Muscle of leg (tissue), 3 donors: ENCODE measurements at regions not wholly inside any gene's neighbourhood (a gene's known extent, or its start where the extent isn't known, plus 50 kb on each side); places are given as distances from the start of the nearest gene placed in this dataset.
"Not testable (repeated sequence)": the region's sequence is repeated elsewhere in the genome, so short reads cannot be mapped to it uniquely, and the experiment has no call there.

Source experiments
- DNase-seq: peaks from one replicate; pipeline ENCODE4 v3.0.0; 2013
- H3K27ac ChIP-seq: one replicate; pipeline ENCODE4 v1.5.1; 2013; ENCODE audit warnings: mild to moderate bottlenecking, low read length, control low read depth
- H3K27me3 ChIP-seq: one replicate; pipeline ENCODE4 v1.6.1; 2013; ENCODE audit warnings: low read length; ENCODE audit not compliant: control insufficient read depth, insufficient read depth
- H3K36me3 ChIP-seq: one replicate; pipeline ENCODE4 v1.6.1; 2013; ENCODE audit warnings: low read length; ENCODE audit not compliant: control insufficient read depth, insufficient read depth
- H3K4me1 ChIP-seq: one replicate; pipeline ENCODE4 v1.6.1; 2013; ENCODE audit warnings: low read length; ENCODE audit not compliant: control insufficient read depth, insufficient read depth
- H3K4me3 ChIP-seq: one replicate; pipeline ENCODE4 v1.5.1; 2013; ENCODE audit warnings: low read length, control low read depth
- H3K9me3 ChIP-seq: replicated peaks from 2 replicates; pipeline ENCODE4 v1.6.1; 2013; ENCODE audit warnings: low read depth, low read length; ENCODE audit not compliant: control insufficient read depth
- WGBS: methylation state at CpG from one replicate; pipeline ENCODE4 v1.1.5; 2013; ENCODE audit warnings: missing lambda C conversion rate; ENCODE audit not compliant: insufficient coverage; 5-methylcytosine and 5-hydroxymethylcytosine counted together

DNA sequence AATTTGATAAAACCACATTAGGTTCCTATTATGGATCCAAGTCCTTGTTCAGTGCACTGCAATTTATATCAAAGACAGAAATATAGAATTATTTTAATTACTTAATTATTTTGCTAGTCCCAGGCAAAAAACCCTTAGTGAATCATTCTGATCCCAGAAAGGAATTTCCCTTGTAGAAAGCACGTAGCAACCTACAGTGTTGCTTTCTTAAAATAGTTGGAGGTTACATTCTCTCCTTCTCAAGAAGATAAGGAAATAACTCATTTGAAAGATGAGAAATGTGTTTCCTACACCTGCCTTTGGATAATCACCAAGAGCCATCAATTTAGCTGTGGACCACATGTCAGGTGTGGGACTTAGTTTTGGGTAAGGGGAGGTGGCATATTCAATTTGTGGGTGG lies 434.9 kb downstream of the SHISA9 start:
- no peak for DNase-seq
- no peaks in the 10 kb centered on the region for H3K27me3 ChIP-seq
- no peak overlapping the region for H3K27ac ChIP-seq
- no peaks in the 10 kb centered on the region for H3K36me3 ChIP-seq
- H3K4me3 ChIP-seq, result no peak overlapping the region
- no CpG with 5 or more reads among the region's 1 CpG for WGBS
- no peaks in the 10 kb centered on the region for H3K4me1 ChIP-seq
- no peaks in the 10 kb centered on the region for H3K9me3 ChIP-seq

- not testable (repeated sequence) for H3K27me3 ChIP-seq, H3K4me1 ChIP-seq, H3K9me3 ChIP-seq, H3K4me3 ChIP-seq, H3K27ac ChIP-seq, DNase-seq, H3K36me3 ChIP-seq
- 43% methylated on average over 1 of the region's 6 CpGs for WGBS
Observed at GRCh38 chr16:13336907-13337881, 435.8 kb downstream of the SHISA9 start.

DNA sequence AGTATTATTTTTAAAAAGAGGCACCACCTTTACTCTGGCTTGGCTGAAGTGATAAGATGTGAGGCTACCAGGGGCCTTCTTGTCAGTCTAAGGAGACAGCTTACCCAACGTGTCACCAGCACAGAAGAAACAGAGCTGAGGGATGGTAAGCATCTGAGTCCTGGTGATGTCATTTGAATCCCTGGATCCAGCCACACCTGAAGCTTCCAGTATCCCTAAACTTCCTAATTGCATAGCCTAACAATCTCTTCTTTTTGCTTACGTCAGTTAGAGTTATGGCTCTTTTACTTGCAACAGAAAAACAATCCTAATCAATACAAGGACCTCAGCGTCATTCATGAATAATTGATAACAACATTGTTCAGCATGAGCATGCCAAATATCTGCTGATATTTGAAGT lies 436.6 kb downstream of the SHISA9 start:
- no peak overlapping the region for H3K27ac ChIP-seq
- H3K4me3 ChIP-seq, result no peak overlapping the region
- no CpG with 5 or more reads among the region's 3 CpGs for WGBS
- H3K27me3 ChIP-seq, result no peaks in the 10 kb centered on the region
- no peaks in the 10 kb centered on the region for H3K9me3 ChIP-seq
- H3K36me3 ChIP-seq, result no peaks in the 10 kb centered on the region
- no peak for DNase-seq
- no peaks in the 10 kb centered on the region for H3K4me1 ChIP-seq

- WGBS, result 80% methylated on average over 2 of the region's 3 CpGs
- Histone ChIP-seq H3K4me3 (no peak overlapping the region), H3K27me3 (no peaks in the 10 kb centered on the region)
Observed at GRCh38 chr16:13342675-13343074, 441.3 kb downstream of the SHISA9 start.

GRCh38 chr16:13344001-13344400 lies 442.6 kb downstream of the SHISA9 start:
- Histone ChIP-seq H3K4me1 (no peaks in the 10 kb centered on the region), H3K4me3 (no peak overlapping the region), H3K9me3 (no peaks in the 10 kb centered on the region), H3K27me3 (no peaks in the 10 kb centered on the region), H3K27ac (no peak overlapping the region), H3K36me3 (no peaks in the 10 kb centered on the region)
- WGBS, result no CpG with 5 or more reads among the region's 2 CpGs
- DNase-seq, result no peak

More at GRCh38 chr16:13342675-13343074, 441.3 kb downstream of the SHISA9 start:
- no peaks in the 10 kb centered on the region for H3K4me1 ChIP-seq
- H3K27ac ChIP-seq, result no peak overlapping the region
- H3K36me3 ChIP-seq, result no peaks in the 10 kb centered on the region
- H3K9me3 ChIP-seq, result no peaks in the 10 kb centered on the region
- DNase-seq, result no peak

DNA sequence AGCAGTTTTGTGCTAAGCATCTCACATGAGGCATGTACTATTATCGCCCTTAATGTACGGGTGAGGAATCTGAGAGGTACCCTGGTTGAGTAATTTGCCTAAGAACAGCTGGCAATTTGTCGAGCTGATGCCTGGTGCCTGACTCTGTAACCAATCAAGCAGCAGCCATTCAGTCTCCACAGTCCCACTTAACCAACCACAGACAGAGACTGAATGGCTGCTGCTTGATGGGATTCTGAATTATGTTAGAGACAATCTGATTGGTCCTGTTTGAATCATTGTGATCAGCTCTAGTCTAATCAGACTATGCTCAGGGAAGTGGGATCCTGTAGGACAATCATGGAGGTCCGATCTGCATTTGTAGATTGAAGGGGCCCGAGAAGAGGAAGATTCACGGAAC lies 447.0 kb downstream of the SHISA9 start:
- WGBS, result 83% methylated on average over 2 of the region's 6 CpGs
- Histone ChIP-seq H3K27ac (no peak overlapping the region), H3K9me3 (no peaks in the 10 kb centered on the region), H3K36me3 (no peaks in the 10 kb centered on the region), H3K4me1 (no peaks in the 10 kb centered on the region), H3K4me3 (no peak overlapping the region), H3K27me3 (no peaks in the 10 kb centered on the region)
- DNase-seq, result no peak

- no peak overlapping the region for H3K27ac ChIP-seq
- no peaks in the 10 kb centered on the region for H3K27me3 ChIP-seq
- H3K4me1 ChIP-seq, result no peaks in the 10 kb centered on the region
- DNase-seq, result no peak
- H3K36me3 ChIP-seq, result no peaks in the 10 kb centered on the region
- H3K4me3 ChIP-seq, result no peak overlapping the region
- 83% methylated on average over 4 of the region's 4 CpGs for WGBS
- H3K9me3 ChIP-seq, result no peaks in the 10 kb centered on the region
Observed at GRCh38 chr16:13350000-13350399, 448.6 kb downstream of the SHISA9 start.

DNA sequence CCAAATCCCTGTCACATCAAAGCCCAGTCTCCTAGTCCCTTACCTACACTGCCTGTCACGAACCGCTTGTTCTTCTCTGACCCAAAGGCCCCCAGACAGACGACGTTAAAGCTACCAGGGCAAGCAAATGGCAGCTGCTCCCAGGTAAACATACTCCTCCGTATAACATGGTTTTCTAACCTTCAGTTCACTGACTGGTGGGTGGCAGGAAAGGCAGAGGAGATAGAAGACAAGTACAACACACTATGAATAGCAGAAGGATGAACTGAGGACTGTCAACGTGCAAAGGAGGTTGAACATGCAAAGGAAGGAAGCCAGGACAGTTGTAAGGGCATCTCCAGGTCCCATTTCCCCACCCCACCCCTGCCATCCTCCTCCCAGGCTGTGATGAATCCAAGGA lies 449.8 kb downstream of the SHISA9 start:
- WGBS, result 47% methylated on average over 4 of the region's 6 CpGs
- no peak for DNase-seq
- Histone ChIP-seq H3K4me1 (no peaks in the 10 kb centered on the region), H3K36me3 (no peaks in the 10 kb centered on the region), H3K27me3 (no peaks in the 10 kb centered on the region), H3K9me3 (no peaks in the 10 kb centered on the region), H3K4me3 (no peak overlapping the region), H3K27ac (no peak overlapping the region)

DNA sequence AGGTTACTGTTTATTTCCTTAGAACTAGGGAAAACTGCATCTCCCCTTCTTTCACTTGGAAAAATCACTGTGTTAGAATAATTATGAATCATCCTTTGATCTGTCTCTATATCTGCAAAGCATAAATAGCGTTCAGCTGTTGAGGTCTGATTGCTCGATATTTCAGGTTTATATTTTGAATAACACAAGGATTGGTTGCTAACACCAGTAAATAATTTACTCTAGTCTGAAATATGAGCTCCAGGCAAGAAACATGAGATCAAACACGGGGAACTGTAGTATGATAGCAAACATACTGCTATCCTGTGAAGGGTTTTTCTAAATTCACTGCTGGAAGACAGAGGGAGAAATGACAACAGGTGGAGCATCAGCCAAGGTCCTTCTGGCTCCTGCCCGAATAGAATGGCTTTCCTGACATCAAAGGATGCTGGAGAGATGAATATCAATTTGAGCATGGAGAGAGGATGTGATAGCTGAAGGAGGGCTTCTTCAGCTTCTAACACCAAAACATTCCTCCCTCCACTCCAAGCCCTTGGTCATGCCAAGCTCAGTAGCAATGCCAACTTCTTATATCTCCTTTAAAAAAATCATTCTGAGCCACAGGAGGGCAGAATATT lies 450.3 kb downstream of the SHISA9 start:
- Histone ChIP-seq H3K27me3 (no peaks in the 10 kb centered on the region), H3K4me3 (no peak overlapping the region), H3K9me3 (no peaks in the 10 kb centered on the region), H3K36me3 (no peaks in the 10 kb centered on the region), H3K27ac (no peak overlapping the region), H3K4me1 (no peaks in the 10 kb centered on the region)
- WGBS, result 20% methylated on average over 1 of the region's 4 CpGs
- DNase-seq, result no peak

DNA sequence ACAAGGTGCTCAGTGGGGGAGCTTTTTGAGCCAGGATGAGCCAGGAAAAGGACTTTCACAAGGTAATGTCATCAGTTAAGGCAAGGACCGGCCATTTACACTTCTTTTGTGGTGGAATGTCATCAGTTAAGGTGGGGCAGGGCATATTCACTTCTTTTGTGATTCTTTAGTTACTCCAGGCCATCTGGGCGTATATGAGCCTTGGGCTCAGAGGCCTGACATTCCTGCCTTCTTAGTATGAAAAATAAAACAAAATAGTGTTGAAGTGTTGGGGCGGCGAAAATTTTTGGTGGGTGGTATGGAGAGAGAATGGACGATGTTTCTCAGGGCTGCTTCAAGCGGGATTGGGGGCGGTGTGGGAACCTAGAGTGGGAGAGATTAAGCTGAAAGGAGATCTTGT lies 451.4 kb downstream of the SHISA9 start:
- not testable (repeated sequence) for H3K4me3 ChIP-seq, DNase-seq, H3K27ac ChIP-seq, H3K9me3 ChIP-seq, H3K36me3 ChIP-seq, H3K27me3 ChIP-seq, H3K4me1 ChIP-seq
- whole genome bisulfite sequencing, result 42% methylated on average over 5 of the region's 7 CpGs
